ENCODE measurements at regions not wholly inside any gene's neighbourhood (a gene's known extent, or its start where the extent isn't known, plus 50 kb on each side); places are given as distances from the start of the nearest gene placed in this dataset.
"Not testable (repeated sequence)": the region's sequence is repeated elsewhere in the genome, so short reads cannot be mapped to it uniquely, and the experiment has no call there.

DNA sequence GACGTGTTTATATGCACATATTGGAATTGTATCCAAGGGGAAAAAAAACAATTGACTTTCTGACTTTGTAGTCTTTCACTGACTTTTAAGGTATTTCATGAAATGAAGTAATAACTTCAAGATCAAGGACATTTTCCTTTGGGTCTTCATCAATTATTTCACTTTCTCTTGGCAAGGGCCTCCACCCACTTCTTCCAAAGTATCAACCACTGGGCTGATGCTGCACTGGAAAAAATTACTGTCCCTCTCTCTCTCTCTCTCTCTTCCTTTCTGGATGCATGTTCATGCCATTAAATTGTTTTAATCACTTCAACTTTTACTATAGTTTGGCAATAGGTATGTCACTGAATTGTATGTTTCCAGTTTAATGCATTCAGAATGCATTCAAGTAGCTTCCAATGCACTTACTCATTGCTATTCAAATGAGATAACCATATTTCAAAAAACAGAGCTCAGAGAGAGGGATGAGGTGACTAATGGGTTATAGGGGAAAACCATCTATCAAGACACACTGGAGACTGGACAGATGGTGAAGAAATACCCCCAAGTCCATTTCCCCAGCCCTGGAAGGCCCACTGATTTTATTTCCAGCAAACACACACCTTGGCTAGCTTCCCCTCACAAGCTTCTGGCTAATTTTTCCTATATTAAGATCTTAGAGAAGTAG, 585.3 kb downstream of the EBF1 start:
- no peak for DNase-seq

DNA sequence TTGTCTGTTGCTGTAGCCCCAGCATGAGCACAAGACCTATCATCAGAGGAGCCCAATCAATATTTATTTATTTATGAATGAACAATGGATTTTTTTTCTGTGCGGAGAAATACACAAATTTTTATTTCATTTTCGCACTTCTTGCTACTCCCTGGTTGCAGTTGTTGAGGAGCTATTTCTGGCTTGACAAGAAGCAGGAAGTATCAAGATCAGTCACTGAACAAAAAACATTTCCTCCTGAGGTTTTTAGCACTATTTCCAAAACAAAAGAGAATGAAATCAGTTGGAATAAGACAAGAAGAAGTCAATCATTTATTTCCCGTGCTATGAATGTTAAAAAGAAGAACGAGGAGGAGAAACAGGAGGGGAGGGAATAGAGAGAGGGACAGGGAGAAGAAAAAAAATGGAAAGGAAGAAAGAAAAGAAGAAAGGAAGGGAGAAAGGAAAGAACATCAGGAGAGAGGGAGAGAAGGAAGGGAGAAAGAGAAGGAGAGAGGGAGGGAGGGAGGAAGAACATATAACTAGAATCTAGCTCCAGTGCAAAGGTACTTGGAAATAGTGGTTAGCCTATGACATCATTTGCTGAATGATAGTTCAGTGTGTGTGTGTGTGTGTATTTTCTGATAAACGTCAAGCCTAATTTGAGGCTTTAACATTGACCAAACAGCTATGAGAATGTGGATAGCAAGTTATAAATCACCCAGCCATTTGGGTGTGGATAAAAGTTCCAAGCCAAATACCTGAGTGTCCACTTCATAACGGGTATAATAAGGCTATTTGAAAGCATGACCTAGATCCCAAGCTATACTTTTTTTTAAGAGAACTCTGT, 586.0 kb downstream of the EBF1 start:
- DNase-seq: no peak

DNA sequence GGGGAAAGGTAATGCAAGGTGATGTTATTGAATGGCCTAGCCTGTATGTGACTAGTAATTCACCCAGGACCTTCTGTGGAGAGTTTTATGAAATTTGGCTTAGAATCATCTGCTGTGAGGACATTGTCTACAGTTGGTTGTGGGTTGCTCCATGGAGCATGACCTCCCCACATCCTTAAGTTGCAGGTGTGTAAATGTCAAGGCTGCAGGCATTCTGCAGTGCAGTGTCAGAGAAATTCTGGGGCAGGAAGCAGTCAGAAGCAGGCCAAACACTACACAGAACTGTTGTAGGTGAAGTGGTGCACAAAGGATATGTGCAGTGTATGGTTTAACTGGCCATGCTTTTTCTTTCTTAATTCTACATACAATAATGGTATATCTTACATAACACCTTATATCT, 588.3 kb downstream of the EBF1 start:
- no peak for DNase-seq

DNA sequence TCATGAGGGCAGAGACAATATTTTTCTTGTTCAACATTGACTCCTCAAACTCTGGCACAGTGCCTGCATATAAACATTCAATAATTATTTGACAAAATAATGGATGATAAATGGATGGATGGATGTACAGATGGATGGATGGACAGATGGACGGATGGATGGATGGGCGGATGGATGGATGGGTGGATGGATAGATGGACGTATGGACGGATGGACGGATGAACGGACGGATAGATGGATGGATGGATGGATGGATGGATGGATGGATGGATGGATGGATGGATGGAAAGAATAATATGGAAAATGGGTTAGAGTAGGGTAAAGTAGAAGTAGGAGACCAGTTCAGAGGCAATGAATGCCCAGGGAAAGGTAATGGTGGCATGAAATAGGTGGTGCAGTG, 589.2 kb downstream of the EBF1 start:
- DNase-seq: no peak

DNA sequence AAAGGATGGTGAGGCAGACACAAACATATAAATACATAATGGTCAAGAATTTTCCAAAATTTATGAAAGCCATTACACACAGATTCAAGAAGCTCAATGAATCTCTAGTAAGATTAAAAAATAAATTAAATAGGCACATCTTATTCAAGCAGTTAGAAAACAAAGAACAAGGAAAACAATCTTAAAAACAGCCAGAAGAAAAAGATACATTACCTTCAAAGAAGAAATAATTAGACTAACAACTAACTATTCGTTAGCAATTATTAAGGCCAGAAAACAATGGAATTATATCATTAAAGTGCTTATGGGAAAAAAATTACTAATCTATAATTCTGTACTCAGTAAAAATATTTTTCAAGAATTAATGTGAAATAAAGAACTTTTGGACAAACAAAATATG, 593.1 kb downstream of the EBF1 start:
- no peak for DNase-seq

DNA sequence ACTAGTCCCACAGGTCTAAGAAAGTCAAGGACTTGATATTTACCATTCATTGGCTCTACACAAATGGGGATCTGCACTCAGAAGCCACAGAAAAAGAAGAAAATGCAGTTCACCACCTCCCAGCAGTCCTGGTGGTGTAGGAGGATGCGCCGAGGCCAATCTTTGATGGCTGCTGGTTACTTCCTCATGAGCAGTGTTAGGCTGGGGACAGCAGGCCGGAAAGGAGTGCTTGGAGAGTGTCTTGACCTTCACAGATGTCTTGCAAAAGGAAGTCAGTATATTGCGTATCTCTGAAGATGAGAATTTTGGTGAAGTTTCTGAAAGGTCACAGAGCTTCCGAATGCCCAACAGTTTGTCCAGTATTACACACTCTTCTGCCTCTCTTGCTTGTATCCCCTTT, 597.0 kb downstream of the EBF1 start:
- DNase-seq: no peak

DNA sequence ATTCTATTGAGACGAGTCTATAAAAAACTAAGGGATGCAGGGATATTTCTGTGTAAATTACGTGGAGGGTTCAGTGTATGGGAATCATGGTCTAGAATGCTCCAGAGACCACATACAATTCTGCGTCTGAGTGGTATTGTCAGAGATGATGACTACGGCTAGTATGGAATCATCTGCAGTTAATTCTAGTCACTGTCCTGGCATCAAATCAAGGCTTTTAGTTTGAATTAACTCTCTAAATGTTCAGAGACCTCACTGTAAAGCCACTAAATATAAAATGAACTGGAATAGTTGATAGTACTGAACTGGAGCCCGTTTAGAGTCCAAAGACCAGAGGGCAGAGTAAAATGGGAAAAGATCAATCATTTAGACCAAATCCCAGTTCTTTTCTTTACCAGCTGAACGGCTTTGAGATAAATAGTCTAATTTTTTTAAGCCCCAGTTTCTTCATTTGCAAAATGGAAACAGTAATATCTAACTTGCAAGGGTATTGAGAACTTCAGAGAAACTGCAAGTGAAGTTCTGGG, 599.8 kb downstream of the EBF1 start:
- no peak for DNase-seq

DNA sequence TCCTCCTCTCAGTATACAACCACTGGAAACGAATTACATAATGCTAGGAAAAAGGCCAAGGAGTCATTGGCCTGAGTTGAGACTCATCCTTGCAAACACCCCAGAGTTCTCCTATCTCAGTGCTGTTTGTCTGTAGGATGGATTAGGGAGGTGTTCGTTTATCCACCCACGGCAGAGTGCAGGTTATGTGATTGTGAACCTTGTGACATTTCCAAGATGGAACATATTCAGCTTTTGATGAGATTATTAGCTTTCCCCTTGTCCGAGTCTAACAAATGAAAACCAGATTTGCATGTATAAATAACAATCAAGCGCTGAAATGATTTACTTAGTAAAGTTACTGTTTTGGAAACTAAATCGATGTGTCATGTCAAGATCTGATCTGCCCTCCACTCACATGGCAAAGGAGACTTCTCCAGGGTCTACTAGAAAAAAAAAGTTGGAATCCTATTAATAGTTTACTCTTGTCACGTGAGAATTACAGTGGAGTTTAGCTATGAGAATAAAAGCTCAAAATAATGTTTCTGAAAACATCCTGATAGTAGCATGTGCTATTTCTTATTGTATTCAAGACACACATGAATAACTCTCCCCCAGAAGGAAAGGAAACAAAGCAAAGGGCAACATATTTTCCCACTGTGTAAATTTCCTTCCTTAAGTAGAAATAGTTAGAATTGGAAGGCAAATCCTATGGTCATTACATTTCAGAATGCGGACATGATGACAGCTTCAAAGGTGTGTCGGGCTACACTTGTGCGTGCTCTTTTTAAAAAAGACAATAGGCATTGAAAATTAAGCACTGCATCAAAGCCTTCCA, 600.4 kb downstream of the EBF1 start:
- DNase-seq: no peak

DNA sequence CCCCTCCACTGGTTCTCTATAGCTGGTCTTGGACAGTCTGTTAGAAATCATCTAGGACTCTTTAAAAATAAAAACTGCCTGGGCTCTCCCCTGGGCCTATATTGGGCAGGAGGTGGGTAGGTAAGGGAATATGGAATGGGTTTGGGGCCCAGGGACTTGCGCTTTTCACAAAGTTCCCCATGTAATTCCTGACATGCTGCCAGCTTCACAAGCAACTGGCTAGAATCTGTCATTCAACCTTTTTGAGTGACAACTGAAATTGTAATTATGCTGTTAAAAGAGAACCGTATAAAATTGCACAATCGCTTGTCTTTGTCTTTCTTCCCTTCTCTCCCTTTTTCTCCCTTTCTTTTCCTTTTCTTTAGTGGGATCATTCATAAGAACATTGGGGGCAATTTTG, 603.1 kb downstream of the EBF1 start:
- DNase-seq: no peak

DNA sequence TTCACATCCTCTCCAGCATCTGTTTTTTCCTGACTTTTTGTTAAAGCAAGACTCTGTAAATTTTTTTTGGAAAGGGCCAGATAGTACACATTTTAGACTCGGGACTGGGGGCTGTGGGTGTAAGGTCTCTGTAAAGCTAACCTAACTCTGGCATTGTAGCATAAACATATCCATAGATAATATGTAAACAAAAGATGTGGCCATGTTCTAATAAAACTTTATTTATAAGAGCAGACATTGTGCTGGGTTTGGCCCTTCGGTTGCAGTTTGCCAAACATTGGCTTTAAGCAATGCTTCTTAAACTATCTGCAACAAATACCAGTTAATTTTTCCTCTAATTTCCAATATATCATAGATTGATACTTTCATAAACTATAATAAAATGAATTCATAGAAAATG, 605.2 kb downstream of the EBF1 start:
- no peak for DNase-seq

DNA sequence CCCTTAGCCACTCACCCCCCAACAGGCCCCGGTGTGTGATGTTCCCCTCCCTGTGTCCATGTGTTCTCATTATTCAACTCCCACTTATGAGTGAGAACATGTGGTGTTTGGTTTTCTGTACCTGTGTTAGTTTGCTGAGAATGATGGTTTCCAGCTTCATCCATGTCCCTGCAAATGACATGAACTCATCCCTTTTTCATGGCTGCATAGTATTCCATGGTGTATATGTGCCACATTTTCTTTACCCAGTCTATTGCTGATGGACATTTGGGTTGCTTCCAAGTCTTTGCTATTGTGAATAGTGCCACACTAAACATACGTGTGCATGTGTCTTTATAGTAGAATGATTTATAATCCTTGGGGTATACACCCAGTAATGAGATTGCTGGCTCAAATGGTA, 605.7 kb downstream of the EBF1 start:
- not testable (repeated sequence) for DNase-seq

DNA sequence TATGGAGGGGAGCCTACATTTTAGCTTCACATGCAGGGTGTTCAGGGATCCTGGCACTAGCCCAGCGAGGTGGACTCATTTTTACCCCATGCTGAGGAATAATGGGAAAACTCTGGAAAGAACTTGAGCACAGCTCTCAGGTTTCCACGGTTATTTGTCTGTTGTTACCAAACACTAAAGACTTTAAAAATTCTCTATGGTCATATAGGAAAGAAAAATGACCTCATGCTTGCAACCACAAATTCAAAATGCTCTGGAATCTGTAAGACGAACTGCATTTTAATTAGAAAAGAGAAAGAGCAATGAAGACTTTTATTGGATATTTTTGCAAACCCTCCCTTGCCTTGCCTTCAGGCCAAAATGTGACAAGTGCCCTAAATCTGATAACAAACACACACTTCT, 606.9 kb downstream of the EBF1 start:
- no peak for DNase-seq

DNA sequence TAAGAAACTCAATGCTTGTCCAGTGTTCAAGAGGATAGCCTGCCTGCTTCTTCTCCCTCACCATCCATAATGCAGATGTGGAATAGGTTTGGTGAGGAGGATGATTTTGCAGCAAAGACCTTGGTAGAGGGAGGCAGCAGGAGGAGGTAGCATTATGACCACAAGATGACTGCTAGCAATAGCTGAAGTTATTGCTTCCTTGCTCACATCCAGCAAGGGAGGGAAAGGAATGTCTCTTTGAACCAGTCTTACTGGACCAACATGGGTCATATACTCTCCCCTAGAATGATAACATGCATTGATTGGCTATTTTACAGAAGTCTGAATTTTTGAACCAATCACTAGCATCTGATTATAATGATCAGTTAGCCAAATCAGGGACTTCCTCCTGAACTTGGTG, 607.6 kb downstream of the EBF1 start:
- no peak for DNase-seq

DNA sequence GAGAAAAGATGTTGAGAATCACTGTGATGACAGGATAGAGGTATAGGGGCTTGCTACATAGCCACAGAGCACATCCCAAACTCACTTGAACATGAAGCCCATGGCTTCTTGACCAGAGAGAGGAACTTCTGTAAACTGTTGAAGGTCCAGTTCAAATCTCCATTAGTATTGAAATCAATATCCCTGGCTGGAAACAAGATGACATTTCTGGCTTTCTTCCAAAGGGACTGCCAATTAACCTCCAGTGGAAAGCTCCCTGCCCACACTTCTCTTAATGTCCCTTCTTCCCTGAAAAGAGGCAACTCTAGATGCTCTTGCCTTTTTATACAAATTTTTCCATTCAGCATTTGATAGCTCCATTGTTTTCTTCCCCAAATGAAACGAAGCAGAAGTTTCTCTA, 612.1 kb downstream of the EBF1 start:
- no peak for DNase-seq

DNA sequence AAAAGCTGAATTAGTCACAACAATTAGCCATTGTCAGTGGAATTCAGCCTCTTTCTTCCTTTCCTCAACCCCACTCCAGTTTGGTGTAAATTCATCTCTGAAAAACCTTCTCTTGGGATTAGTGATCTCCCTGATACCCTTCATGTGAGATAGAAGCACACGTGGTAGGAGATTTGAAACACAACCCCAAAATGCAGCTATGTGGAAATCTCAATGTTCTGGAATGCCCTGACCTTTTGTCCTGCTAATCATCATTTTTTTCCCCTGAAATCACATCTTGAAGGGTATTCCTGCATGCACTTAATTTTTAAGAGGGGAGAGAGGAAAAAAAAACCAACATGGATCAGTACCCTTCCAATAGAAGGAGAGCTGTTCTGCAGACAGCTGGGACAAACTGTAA, 612.6 kb downstream of the EBF1 start:
- DNase-seq: no peak

DNA sequence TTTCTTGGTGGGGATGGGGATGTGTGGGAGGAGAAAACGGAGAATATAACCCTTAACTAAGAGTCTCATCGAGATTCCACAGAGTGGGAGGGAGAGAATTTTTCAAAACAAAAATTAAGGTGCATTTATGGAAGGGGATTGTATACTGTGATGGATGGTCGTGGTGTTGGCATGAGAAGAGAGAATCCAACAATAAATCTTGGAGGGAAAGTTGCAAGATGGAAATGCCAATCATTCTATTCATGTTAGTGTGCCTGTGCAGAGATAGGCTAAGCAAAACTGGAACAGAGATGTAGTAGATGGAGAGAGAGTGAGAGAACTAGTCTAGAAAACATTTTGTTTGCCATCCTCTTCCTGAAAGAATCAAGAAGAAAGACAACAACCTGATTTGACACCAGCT, 613.1 kb downstream of the EBF1 start:
- no peak for DNase-seq

DNA sequence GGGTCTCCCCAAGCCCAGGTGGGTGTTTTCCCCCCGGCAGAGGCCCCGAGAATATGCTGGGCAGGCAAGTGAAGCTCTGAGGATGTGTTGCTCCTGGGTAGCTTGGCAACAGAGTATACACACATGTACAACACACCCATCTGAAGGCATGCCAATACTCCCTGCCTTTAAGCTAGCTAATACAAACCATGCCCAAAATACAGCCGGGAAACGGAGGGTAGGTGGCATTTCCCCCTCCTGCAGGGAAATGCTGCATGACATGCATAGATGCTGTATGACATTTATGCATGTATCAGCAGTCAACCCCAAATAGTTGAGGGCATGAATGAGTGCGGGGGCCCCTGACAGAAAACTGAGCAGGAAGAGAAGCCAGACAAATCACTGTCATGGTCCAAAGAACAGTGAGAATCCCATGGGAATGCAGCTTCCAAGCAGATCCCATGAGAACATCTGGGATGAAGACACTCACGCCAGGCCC, 614.1 kb downstream of the EBF1 start:
- DNase-seq: no peak

DNA sequence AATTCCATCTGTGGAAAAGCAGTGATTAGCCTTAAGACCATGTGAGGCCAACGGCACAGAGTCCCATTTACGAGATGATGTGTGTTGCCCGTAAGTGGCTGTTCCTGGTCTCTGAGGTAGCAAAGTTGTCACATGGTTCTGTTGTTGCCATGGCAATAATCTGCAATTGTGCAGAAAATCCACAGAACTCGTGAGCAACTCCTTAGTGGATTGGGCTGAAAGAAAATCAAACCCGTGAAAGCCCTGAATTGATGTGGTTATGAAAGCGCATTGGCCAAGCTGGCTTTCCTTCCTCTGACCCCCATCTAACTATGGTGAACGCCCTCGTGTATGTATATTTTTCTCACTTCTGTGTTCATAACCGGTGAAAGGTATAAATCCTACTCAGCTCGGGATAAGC, 614.7 kb downstream of the EBF1 start:
- DNase-seq: no peak

DNA sequence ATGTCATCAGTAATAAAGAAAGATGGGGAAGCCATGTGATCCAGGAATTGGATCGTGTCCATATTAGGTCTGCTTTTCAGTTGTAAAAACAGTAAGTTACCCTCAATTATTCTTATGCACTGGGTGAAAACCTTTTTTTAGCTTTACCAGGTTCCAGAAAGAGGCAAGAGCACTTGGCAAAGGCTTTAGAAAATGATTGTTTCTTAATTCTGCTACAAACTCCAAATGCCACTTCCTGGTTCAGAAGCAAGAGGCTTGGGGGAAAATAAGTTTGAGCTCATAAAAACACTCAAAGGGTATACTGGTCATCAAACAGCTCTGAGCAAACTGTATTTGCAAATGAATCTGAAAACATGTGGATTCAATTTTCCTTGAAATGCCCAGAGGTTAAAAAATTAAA, 615.6 kb downstream of the EBF1 start:
- no peak for DNase-seq

DNA sequence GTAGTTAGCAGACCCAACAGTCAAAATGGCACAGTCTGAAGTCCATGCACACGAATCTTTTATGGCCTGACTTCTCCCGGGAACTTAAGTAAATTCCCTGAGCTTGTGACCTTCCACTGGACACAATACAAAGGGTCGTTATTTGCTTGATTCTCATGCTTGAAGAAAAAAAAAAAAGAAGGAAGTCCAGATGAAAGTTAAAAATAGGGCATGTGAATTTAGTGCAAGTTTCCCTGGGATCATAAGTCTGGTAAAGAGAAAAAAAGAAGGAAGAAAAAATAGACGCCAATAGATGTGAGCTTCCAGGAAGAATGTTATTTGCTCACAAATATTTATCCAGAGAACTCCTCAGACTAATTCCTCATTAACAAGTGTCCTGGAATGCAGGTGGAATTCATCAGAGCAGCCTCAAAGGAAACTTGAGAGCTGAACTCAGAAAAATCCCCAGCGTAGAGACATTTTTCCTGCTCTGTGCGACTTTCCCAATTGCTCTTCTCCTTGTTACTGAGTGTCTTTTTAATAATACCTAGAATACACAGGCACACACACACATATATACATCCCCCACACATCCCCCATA, 616.3 kb downstream of the EBF1 start:
- no peak for DNase-seq

DNA sequence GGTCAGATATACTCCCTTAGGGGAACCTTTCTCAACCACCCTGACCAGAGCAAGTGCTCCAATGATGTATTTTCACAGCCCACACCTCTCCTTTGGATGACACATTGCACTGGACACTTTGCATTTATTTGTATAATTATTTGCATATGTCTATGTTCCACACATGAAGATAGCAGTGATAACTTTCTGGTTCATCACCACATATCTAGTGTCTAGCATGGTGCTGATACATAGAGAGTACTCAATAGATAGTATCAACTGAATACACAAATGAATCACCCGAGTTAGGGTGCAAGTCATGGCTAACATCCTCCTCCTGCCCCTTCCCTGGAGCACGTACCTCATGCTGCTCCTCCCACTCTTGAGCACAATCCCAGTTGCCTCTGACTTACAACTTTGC, 617.6 kb downstream of the EBF1 start:
- no peak for DNase-seq

DNA sequence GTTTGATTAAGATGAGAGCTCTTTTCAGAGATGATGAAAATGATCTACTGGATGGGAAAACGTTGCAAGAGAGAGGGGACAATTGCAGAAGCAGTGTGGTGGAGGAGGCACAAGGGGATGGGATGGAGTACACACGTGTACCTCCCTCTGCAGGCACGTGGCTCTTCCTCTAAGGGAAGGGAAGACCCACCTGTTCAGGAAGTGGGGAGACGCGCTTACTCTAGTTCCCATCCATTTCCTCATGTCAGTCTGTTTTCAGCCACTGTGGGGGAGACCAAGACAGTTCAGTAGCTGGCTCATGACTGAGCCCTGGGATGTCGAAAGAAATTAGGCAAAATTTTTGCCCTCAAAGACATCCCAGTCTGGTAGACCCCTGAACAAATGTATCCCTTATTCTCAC, 619.2 kb upstream of the CLINT1 start:
- no peak for DNase-seq

DNA sequence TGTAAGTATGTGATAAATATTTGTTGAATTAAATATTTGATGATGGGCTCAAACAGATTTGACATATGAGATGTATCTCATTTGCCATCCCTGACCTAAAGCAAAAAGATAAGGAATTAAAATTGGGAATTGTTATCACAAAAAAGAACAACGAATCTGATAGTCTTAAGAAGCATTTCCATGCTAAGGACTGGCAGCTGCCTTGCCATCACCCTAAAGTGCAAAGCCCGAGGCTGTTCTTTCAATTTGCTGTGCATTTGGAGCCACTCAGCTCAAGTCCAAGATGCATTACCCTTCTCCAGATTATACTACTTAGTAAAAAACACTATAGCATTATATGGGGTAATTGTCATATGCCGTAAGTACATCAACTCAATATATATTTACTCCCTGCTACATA, 618.3 kb upstream of the CLINT1 start:
- no peak for DNase-seq

Data from activated CD8-positive, alpha-beta memory T cell treated with anti-CD3 and anti-CD28 coated beads, Interleukin-2, amount 50 U/mL, for 4 hours (primary cell).